IMR-90 (cell line): ENCODE measurements at regions not wholly inside any gene's neighbourhood (a gene's known extent, or its start where the extent isn't known, plus 50 kb on each side); places are given as distances from the start of the nearest gene placed in this dataset.

ENCODE experiments used
- BHLHE40 ChIP-seq: fragments of 150-350 bp; IDR thresholded peaks from 2 replicates; pipeline ENCODE4 v1.6.1; 2016; ENCODE audit warnings: mild to moderate bottlenecking, low read depth, low read length
- CEBPB ChIP-seq: IDR thresholded peaks from 2 replicates; pipeline ENCODE4 v1.6.1; 2012; ENCODE audit warnings: low read depth, low read length, improper control_type of control experiment
- CTCF ChIP-seq: conservative IDR thresholded peaks from 2 replicates; pipeline ENCODE4 v1.5.1; 2012; ENCODE audit warnings: mild to moderate bottlenecking, low read depth, low read length, improper control_type of control experiment
- FOS ChIP-seq: fragments of 150-350 bp; IDR thresholded peaks from 2 replicates; pipeline ENCODE4 v1.6.1; 2016; ENCODE audit warnings: low read depth, low read length
- MAFK ChIP-seq: IDR thresholded peaks from 2 replicates; pipeline ENCODE4 v1.6.1; 2012; ENCODE audit warnings: low read depth, low read length, improper control_type of control experiment
- MAZ ChIP-seq: IDR thresholded peaks from 2 replicates; pipeline ENCODE4 v1.6.1; 2012; ENCODE audit warnings: low read depth, mild to moderate bottlenecking, low read length, improper control_type of control experiment, moderate library complexity, borderline replicate concordance
- MXI1 ChIP-seq: IDR thresholded peaks from 2 replicates; pipeline ENCODE4 v1.6.1; 2012; ENCODE audit warnings: low read depth, mild to moderate bottlenecking, low read length, moderate library complexity, borderline replicate concordance
- NFE2L2 ChIP-seq: fragments of 150-350 bp; IDR thresholded peaks from 2 replicates; pipeline ENCODE4 v1.6.1; 2016; ENCODE audit warnings: low read depth, mild to moderate bottlenecking, low read length
- POLR2A ChIP-seq: IDR thresholded peaks from 2 replicates; pipeline ENCODE4 v1.6.1; 2012; ENCODE audit warnings: mild to moderate bottlenecking, low read depth, low read length
- RAD21 ChIP-seq: IDR thresholded peaks from 2 replicates; pipeline ENCODE4 v1.6.1; 2012; ENCODE audit warnings: low read length, improper control_type of control experiment
- RFX5 ChIP-seq: IDR thresholded peaks from 2 replicates; pipeline ENCODE4 v1.8.0; 2012; ENCODE audit warnings: low read depth, mild to moderate bottlenecking, low read length, moderate library complexity
- SMC3 ChIP-seq: fragments of 150-350 bp; IDR thresholded peaks from 2 replicates; pipeline ENCODE4 v1.6.1; 2016; ENCODE audit warnings: low read depth, mild to moderate bottlenecking, antibody characterized with exemption, low read length, moderate library complexity
- USF2 ChIP-seq: fragments of 150-350 bp; IDR thresholded peaks from 2 replicates; pipeline ENCODE4 v1.6.1; 2017; ENCODE audit warnings: mild to moderate bottlenecking, antibody characterized with exemption, low read length, low read depth

GRCh38 chr6:26216359-26216885 is 129.2 kb downstream of the HFE start:
- TF ChIP-seq CTCF (no peak), POLR2A (peak; percentile 99), CEBPB (peak; percentile 91), RAD21 (no peak), FOS (peak; percentile 31; the same call in 1 of the 2 replicates), SMC3 (0 out of 2 replicates have a peak, but pooled peaks have one; percentile 13), MAZ (0 out of 2 replicates have a peak, but pooled peaks have one; percentile 7), USF2 (no peak; the same call in 1 of the 2 replicates), BHLHE40 (no peak), MXI1 (peak; percentile 58; the same call in 1 of the 2 replicates), RFX5 (no peak), NFE2L2 (no peak), MAFK (peak; percentile 40; the same call in 1 of the 2 replicates)
